ENCODE measurements at regions not wholly inside any gene's neighbourhood (a gene's known extent, or its start where the extent isn't known, plus 50 kb on each side); places are given as distances from the start of the nearest gene placed in this dataset.

DNA sequence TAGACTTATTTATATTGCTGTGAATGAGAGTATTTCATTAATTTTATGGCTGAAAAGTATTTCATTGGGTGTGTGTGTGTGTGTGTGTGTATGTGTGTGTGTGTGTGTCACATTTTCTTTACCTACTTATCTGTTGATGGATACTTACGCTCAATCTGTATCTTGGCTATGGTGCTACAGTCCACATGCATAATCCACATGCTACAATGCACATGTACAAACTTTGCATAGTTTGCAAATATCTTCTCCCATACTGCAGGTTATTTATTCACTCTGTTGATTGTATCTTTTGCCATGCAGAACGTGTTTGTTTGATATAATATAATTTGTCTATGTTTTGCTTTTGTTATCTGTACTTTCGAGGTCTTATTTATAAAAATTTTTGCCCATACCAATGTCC is 167.8 kb downstream of the RAB28 start:
- Mint-ChIP-seq H3K36me3 (ENCODE audit: low read depth) (peaks cover 5% of the 10 kb centered on the region), H3K27me3 (no peaks in the 10 kb centered on the region), H3K27ac (no peak overlapping the region), H3K4me1 (ENCODE audit: low read depth) (no peaks in the 10 kb centered on the region), H3K9me3 (no peaks in the 10 kb centered on the region), H3K4me3 (no peak overlapping the region)

GRCh38 chr4:13313856-13314255 is 170.3 kb downstream of the RAB28 start:
- H3K4me1 Mint-ChIP-seq (ENCODE audit: low read depth) = no peaks in the 10 kb centered on the region
- no peak overlapping the region for H3K4me3 Mint-ChIP-seq
- H3K9me3 Mint-ChIP-seq = no peaks in the 10 kb centered on the region
- H3K27me3 Mint-ChIP-seq = no peaks in the 10 kb centered on the region
- H3K27ac Mint-ChIP-seq = no peak overlapping the region
- H3K36me3 Mint-ChIP-seq (ENCODE audit: low read depth) = no peaks in the 10 kb centered on the region

DNA sequence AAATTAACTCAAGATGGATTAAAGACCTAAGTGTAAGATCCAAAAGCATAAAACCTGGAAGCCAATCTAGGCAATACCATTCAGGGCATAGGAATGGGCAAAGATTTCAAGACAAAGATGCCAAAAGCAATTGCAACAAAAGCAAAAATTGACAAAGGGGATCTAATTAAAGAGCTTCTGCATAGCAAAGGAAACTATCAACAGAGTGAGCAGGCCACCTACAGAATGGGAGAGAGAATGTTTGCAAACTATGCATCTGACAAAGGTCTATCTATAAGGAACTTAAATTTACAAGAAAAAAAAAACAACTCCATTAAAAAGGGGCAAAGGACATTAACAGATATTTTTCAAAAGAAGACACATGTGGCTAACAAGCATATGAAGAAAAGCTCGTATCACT is 171.9 kb downstream of the RAB28 start:
- no peak overlapping the region for H3K4me3 Mint-ChIP-seq
- no peaks in the 10 kb centered on the region for H3K36me3 Mint-ChIP-seq (ENCODE audit: low read depth)
- H3K27ac Mint-ChIP-seq = no peak overlapping the region
- H3K27me3 Mint-ChIP-seq = no peaks in the 10 kb centered on the region
- H3K9me3 Mint-ChIP-seq = no peaks in the 10 kb centered on the region
- no peaks in the 10 kb centered on the region for H3K4me1 Mint-ChIP-seq (ENCODE audit: low read depth)

GRCh38 chr4:13309751-13310150 is 174.4 kb downstream of the RAB28 start:
- Mint-ChIP-seq H3K4me1 (ENCODE audit: low read depth) (no peaks in the 10 kb centered on the region), H3K27ac (no peak overlapping the region), H3K36me3 (ENCODE audit: low read depth) (no peaks in the 10 kb centered on the region), H3K27me3 (no peaks in the 10 kb centered on the region), H3K4me3 (no peak overlapping the region), H3K9me3 (no peaks in the 10 kb centered on the region)

- Mint-ChIP-seq H3K4me3 (no peak overlapping the region), H3K4me1 (ENCODE audit: low read depth) (no peaks in the 10 kb centered on the region), H3K27ac (no peak overlapping the region), H3K36me3 (ENCODE audit: low read depth) (peaks cover 4% of the 10 kb centered on the region), H3K27me3 (no peaks in the 10 kb centered on the region), H3K9me3 (peaks cover 5% of the 10 kb centered on the region)
Measured at GRCh38 chr4:13306356-13306755, 177.8 kb downstream of the RAB28 start.

- Mint-ChIP-seq H3K27me3 (no peaks in the 10 kb centered on the region), H3K9me3 (peaks cover 27% of the 10 kb centered on the region), H3K36me3 (ENCODE audit: low read depth) (peaks cover 25% of the 10 kb centered on the region), H3K27ac (no peak overlapping the region), H3K4me1 (ENCODE audit: low read depth) (no peaks in the 10 kb centered on the region), H3K4me3 (no peak overlapping the region)
Measured at GRCh38 chr4:13302876-13303275, 181.3 kb downstream of the RAB28 start.

DNA sequence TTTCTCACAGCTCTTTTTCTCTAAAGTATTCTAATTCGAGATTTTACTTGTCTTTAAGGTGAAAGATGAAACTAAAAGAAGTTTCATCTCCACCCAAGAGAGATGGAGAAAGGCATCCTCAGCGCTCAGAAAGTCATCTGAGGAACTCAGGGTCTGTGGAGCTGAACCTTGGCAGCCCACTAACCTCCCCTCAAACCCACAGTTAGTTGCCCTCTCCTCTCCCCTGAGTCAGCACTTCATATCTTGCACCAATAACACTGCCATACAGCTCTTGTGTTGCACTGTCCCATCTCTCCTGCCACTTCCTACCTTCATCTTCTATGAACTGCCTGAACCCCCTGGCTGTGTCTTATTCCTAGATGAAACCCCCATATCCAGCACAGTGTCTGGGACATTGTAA is 184.8 kb downstream of the RAB28 start:
- no peak overlapping the region for H3K27ac Mint-ChIP-seq
- H3K4me1 Mint-ChIP-seq (ENCODE audit: low read depth) = no peaks in the 10 kb centered on the region
- H3K9me3 Mint-ChIP-seq = peaks cover 35% of the 10 kb centered on the region
- H3K27me3 Mint-ChIP-seq = no peaks in the 10 kb centered on the region
- peaks cover 32% of the 10 kb centered on the region for H3K36me3 Mint-ChIP-seq (ENCODE audit: low read depth)
- H3K4me3 Mint-ChIP-seq = no peak overlapping the region

- Mint-ChIP-seq H3K4me1 (ENCODE audit: low read depth) (no peaks in the 10 kb centered on the region), H3K9me3 (peaks cover 35% of the 10 kb centered on the region), H3K4me3 (no peak overlapping the region), H3K27ac (no peak overlapping the region), H3K36me3 (ENCODE audit: low read depth) (peaks cover 34% of the 10 kb centered on the region), H3K27me3 (no peaks in the 10 kb centered on the region)
Measured at GRCh38 chr4:13298655-13299054, 185.5 kb downstream of the RAB28 start.

GRCh38 chr4:13296986-13297385 is 187.2 kb downstream of the RAB28 start:
- no peaks in the 10 kb centered on the region for H3K4me1 Mint-ChIP-seq (ENCODE audit: low read depth)
- H3K27me3 Mint-ChIP-seq = no peaks in the 10 kb centered on the region
- no peak overlapping the region for H3K27ac Mint-ChIP-seq
- H3K4me3 Mint-ChIP-seq = no peak overlapping the region
- peaks cover 42% of the 10 kb centered on the region for H3K9me3 Mint-ChIP-seq
- peaks cover 47% of the 10 kb centered on the region for H3K36me3 Mint-ChIP-seq (ENCODE audit: low read depth)

- Mint-ChIP-seq H3K36me3 (ENCODE audit: low read depth) (peaks cover 34% of the 10 kb centered on the region), H3K9me3 (peaks cover 26% of the 10 kb centered on the region), H3K27me3 (no peaks in the 10 kb centered on the region), H3K27ac (no peak overlapping the region), H3K4me1 (ENCODE audit: low read depth) (no peaks in the 10 kb centered on the region), H3K4me3 (no peak overlapping the region)
Measured at GRCh38 chr4:13294961-13295605, 189.1 kb downstream of the RAB28 start.

DNA sequence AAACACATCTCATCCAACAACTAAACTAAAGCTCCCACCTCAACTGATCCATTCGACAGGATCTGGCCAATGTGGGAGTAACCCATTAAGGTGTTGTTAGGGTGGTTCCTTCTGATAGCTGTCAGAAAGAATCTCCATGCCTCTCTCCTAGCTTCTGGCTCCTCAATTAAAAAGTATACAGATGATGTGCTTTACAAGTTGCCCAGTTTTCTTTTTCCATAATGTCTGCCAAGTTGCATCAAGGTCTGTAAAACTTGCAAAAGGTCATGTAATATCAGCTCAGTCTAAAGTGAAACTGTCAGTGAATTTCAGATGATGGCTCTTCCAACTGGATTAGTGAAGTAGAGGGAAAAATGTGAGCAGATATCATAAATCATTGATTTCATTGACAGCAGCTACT is 191.8 kb downstream of the RAB28 start:
- H3K27ac Mint-ChIP-seq = no peak overlapping the region
- H3K9me3 Mint-ChIP-seq = peaks cover 32% of the 10 kb centered on the region
- H3K36me3 Mint-ChIP-seq (ENCODE audit: low read depth) = peaks cover 30% of the 10 kb centered on the region
- H3K27me3 Mint-ChIP-seq = no peaks in the 10 kb centered on the region
- no peaks in the 10 kb centered on the region for H3K4me1 Mint-ChIP-seq (ENCODE audit: low read depth)
- H3K4me3 Mint-ChIP-seq = no peak overlapping the region

GRCh38 chr4:13289391-13289790 is 194.7 kb downstream of the RAB28 start:
- Mint-ChIP-seq H3K27ac (no peak overlapping the region), H3K4me3 (no peak overlapping the region), H3K4me1 (ENCODE audit: low read depth) (no peaks in the 10 kb centered on the region), H3K27me3 (no peaks in the 10 kb centered on the region), H3K9me3 (peaks cover 40% of the 10 kb centered on the region), H3K36me3 (ENCODE audit: low read depth) (peaks cover 24% of the 10 kb centered on the region)

GRCh38 chr4:13285336-13285735 is 198.8 kb downstream of the RAB28 start:
- peaks cover 8% of the 10 kb centered on the region for H3K36me3 Mint-ChIP-seq (ENCODE audit: low read depth)
- H3K4me1 Mint-ChIP-seq (ENCODE audit: low read depth) = no peaks in the 10 kb centered on the region
- H3K27me3 Mint-ChIP-seq = no peaks in the 10 kb centered on the region
- H3K27ac Mint-ChIP-seq = no peak overlapping the region
- H3K9me3 Mint-ChIP-seq = peaks cover 36% of the 10 kb centered on the region
- H3K4me3 Mint-ChIP-seq = no peak overlapping the region

- Mint-ChIP-seq H3K9me3 (peaks cover 35% of the 10 kb centered on the region), H3K36me3 (ENCODE audit: low read depth) (peaks cover 8% of the 10 kb centered on the region), H3K27me3 (no peaks in the 10 kb centered on the region), H3K4me3 (no peak overlapping the region), H3K4me1 (ENCODE audit: low read depth) (no peaks in the 10 kb centered on the region), H3K27ac (no peak overlapping the region)
Measured at GRCh38 chr4:13284932-13285331, 199.2 kb downstream of the RAB28 start.

DNA sequence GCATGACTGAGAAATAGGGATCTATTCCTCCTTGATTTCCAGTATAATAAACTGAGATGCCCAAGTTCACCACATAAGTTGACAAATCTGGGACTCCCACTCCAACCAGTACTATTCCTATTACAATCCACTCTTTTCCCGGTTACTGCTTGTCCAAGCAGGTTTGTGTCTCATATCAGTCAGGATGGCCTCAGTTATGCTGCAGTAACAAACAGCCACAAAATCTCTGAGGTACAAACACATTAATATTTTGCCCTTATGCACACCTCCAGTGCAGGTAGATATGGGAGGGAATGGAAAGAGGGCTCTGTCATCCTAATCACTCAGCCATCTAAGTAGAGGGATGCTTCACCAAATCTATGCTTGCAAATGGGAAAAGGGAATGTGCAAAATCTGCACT is 207.8 kb downstream of the RAB28 start:
- Mint-ChIP-seq H3K4me1 (ENCODE audit: low read depth) (no peaks in the 10 kb centered on the region), H3K36me3 (ENCODE audit: low read depth) (peaks cover 17% of the 10 kb centered on the region), H3K9me3 (peaks cover 40% of the 10 kb centered on the region), H3K27ac (no peak overlapping the region), H3K27me3 (no peaks in the 10 kb centered on the region), H3K4me3 (no peak overlapping the region)

DNA sequence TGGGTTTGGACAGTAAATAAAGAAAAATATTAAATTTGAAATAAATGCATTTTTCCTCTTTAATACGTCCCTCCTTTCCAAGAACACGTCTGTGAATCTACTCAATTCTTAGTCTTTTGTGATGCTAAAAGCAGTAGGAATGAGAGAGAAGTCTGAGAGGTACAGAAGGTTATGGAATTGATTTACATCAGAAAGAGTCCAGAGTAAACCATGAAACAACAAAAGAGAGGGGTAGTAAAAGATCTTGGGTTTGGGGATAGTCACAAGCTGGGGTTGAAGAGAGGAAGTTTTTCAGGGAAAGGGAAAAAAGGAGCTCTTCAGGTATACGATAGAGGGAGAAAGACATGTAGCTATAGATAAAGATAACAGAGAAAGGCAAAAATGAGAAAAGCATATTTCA is 215.4 kb downstream of the RAB28 start:
- H3K27me3 Mint-ChIP-seq = no peaks in the 10 kb centered on the region
- H3K4me3 Mint-ChIP-seq = no peak overlapping the region
- H3K36me3 Mint-ChIP-seq (ENCODE audit: low read depth) = peaks cover 4% of the 10 kb centered on the region
- peaks cover 11% of the 10 kb centered on the region for H3K9me3 Mint-ChIP-seq
- peaks cover 7% of the 10 kb centered on the region for H3K4me1 Mint-ChIP-seq (ENCODE audit: low read depth)
- H3K27ac Mint-ChIP-seq = no peak overlapping the region

Data from stimulated activated naive CD8-positive, alpha-beta T cell treated with anti-CD3 and anti-CD28 coated beads, Interleukin-15, Interleukin-2, amounts not matched to agents 100 ng/mL and 50 ng/mL, for 24 hours (primary cell).